HT-29 (cell line): ENCODE measurements at regions not wholly inside any gene's neighbourhood (a gene's known extent, or its start where the extent isn't known, plus 50 kb on each side); places are given as distances from the start of the nearest gene placed in this dataset.

Experiments
- DNase-seq: peaks from one replicate; pipeline ENCODE4 v3.0.0-alpha.2; 2015; ENCODE audit warnings: low spot score

DNA sequence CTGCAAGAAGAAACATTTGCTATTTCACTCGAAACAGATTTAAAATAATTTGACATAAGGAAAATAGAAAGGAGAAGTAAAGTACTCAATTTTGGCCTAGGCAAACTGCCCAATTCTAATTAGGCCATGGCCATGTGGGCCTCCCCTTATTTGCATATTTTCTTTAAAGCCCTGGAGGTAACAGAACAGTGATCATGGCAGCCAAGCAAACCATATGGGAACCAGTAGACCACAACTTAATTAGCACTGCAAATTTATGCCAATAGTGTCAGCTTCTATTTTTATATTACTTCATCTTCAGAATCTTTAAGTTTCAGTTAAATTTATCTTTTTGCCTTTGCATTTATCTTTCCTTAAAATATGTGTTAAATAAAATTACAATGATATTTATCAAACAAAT lies 63.3 kb upstream of the THSD7A start:
- no peak for DNase-seq

- DNase-seq = no peak
Observed at GRCh38 chr7:11896663-11897062, 64.7 kb upstream of the THSD7A start.

DNA sequence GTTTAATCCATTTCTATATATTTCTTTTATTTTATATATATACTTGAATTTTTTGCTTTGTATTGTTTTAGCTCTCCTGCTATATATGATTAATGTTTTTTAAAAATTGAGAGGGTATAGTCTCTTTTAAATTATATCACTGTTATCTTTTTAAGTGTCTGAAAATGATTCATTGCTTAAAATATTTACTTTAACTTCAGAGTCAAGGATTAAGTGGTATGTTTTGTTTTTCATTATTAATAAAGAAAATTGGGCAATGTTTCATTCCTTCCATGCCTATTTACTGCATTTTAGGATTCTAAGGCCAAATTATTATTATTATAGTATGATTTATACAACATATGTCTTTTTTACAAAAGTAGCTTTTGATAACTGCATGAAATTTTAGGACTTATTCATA lies 67.2 kb upstream of the THSD7A start:
- DNase-seq = no peak

- no peak for DNase-seq
Observed at GRCh38 chr7:11910253-11910652, 78.3 kb upstream of the THSD7A start.

DNA sequence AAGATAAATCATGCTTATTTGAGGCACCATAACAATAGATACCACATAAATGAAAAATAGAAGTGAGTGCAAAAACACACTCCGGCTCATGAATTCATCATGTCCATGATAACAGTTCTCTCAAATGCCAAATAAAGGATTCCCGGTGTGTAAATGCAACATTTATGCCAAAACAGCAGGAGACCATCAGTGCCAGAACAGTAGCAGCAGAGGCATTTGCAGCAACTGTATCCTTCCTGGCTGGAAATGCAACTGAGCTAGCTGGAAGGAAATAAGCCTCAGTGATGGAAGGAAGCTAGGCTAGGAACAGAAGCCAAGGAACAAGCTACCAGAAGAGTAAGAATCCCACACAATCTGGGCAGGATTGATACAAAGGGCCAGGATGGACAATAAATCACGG lies 79.9 kb upstream of the THSD7A start:
- DNase-seq = no peak

- no peak for DNase-seq
Observed at GRCh38 chr7:11914645-11915044, 82.6 kb upstream of the THSD7A start.

DNA sequence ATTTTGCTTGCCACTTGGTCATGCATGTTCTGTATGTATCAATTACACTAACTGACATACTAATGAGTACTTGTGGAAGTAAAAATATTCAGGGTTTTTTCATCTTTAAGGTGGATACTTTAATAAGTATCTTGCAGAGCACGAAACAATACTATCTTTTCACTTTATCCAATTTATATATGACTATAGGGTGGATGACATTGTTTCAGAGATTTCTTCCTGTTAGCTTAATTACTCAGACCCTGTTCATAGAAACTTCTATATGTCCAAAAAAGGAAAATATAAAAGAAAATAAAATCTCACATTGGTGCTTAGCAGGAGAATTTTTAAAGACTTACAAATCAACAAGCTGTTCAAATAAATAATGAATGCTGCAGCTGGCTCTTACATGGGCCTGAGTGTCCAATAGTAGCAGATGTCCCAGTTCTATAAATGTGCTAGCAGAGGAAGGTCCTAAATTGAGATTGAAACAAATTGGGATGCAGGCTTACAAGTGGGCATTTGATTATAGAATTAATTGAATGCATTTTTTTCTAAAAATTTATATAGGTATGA lies 91.5 kb upstream of the THSD7A start:
- DNase-seq = no peak

- no peak for DNase-seq
Observed at GRCh38 chr7:11931307-11931706, 99.3 kb upstream of the THSD7A start.

GRCh38 chr7:11934796-11935195 lies 102.8 kb upstream of the THSD7A start:
- no peak for DNase-seq

- DNase-seq = no peak
Observed at GRCh38 chr7:11935905-11936304, 103.9 kb upstream of the THSD7A start.

GRCh38 chr7:11946794-11947193 lies 114.8 kb upstream of the THSD7A start:
- no peak for DNase-seq

DNA sequence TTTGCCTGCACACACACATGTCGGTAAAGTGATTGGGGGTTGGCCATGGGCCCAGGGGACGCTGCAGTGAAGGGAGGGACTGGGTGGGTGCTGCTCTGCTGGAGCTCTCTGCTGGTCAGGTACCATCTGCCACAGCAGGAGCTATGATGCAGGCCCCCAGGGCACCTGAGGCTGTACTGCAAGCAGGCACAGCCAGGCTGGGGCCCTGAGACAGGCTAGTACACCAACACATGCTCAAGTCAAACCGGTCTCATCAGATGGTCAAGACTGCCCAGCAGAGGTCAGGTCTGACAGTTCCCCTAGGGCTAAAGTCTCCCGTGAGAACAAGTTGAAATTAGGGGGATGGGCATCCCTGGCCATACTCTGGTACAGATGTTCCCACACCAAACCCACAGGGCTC lies 118.3 kb upstream of the THSD7A start:
- no peak for DNase-seq

GRCh38 chr7:11950942-11951341 lies 118.9 kb upstream of the THSD7A start:
- no peak for DNase-seq

GRCh38 chr7:11951909-11952308 lies 119.9 kb upstream of the THSD7A start:
- DNase-seq = no peak

GRCh38 chr7:11952972-11953371 lies 121.0 kb upstream of the THSD7A start:
- no peak for DNase-seq

- no peak for DNase-seq
Observed at GRCh38 chr7:11956991-11957390, 125.0 kb upstream of the THSD7A start.

DNA sequence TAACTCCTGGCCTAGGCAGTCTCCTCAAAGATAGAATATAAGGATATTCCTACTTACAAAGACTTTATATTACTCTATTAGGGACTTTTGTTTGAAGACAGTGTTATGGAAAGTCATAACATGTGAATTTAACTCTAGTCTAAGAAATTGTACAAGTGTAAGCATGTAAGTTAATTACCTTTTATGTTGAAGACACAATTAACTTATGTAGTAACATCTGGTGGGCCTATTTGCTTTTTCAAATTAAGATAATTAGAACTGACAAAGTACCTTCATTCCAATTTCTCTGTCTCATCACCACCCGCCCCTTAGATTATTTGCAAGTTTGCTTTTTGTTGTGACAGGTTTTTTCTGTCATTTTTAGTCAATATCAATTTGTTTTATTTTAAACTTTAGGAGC lies 126.0 kb upstream of the THSD7A start:
- DNase-seq = no peak

DNA sequence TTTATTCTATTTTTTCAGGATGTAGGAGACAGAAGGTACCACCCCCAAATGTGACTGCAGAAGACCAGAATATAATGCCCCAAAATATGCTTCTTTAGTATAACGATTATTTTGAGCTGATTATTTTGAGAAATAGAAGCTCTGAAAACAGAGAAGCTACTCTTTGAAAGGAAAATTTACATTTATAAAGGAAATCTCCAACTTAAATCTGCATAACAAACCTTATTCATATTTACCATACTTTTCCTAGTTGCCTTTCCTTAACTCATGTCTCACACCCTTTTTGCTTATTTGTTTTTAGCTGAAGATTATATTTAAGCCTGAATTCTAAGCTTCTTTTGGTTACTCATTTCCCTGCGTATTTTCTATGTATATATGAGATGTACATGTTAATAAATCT lies 127.1 kb upstream of the THSD7A start:
- no peak for DNase-seq

DNA sequence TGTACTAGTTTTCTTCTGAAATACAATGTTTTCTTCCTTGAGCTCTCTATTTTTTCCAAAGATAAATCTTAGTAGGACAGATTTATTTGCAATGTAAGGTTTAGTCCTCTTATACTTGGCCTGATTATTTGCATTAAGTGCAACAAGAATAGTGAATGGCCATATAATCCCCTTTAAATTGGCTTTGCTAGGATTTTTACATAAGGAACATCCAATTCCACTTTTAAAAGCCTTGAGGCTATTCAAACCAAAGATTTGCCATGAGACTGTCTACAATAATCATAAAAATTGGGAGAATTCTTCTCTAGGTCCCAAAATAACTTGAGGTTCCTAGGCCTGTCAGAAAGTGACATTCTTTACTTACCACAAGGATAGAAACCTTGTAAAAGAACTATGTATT lies 128.6 kb upstream of the THSD7A start:
- no peak for DNase-seq

GRCh38 chr7:11969643-11970042 lies 137.6 kb upstream of the THSD7A start:
- DNase-seq = no peak

- no peak for DNase-seq
Observed at GRCh38 chr7:11970132-11970531, 138.1 kb upstream of the THSD7A start.

DNA sequence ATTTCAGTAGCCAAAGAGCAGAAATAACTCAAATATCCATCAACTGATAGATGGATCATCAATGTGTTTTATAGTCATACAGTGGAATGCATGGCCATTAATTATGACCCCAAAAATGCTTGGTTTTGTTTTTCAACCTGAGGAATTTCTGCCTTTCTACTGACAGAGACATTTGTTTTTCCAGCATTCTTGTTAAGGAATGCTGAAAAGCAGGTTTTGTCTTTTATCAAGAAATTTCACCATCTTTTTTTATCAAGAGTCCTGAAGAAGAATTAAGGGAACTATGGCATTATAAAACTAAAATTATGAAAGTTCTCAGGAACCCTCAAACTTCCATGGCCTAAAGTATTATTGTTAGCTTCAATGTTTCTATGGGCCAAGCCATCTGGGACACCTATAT lies 153.4 kb upstream of the THSD7A start:
- no peak for DNase-seq

- DNase-seq = no peak
Observed at GRCh38 chr7:11985971-11986370, 154.0 kb upstream of the THSD7A start.

GRCh38 chr7:11988186-11988585 lies 156.2 kb upstream of the THSD7A start:
- DNase-seq = no peak

GRCh38 chr7:12002428-12002827 lies 170.4 kb upstream of the THSD7A start:
- no peak for DNase-seq
